ENCODE measurements at regions not wholly inside any gene's neighbourhood (a gene's known extent, or its start where the extent isn't known, plus 50 kb on each side); places are given as distances from the start of the nearest gene placed in this dataset.

- TF ChIP-seq CTCF (IDR thresholded peaks at IDR 0.05; ENCODE audit: poor library complexity) (no peak), EZH2 (IDR thresholded peaks at IDR 0.05; ENCODE audit: borderline replicate concordance) (no peak), EZH2phosphoT487 (IDR thresholded peaks at IDR 0.05; ENCODE audit: low read depth, severe bottlenecking, unreplicated experiment) (no peak)
Observed at GRCh38 chr10:104589871-104590270, 51.2 kb upstream of the SORCS3 start.

Data from hepatocyte (in vitro differentiated cells).